ES-I3 (cell line): ENCODE measurements at regions not wholly inside any gene's neighbourhood (a gene's known extent, or its start where the extent isn't known, plus 50 kb on each side); places are given as distances from the start of the nearest gene placed in this dataset.

Experiments used
- H3K36me3 ChIP-seq: 2 replicates; pipeline ENCODE4 v1.6.1; 2013; ENCODE audit warnings: mild to moderate bottlenecking, low read length, control low read depth, moderate library complexity; ENCODE audit not compliant: insufficient read depth
- H3K4me1 ChIP-seq: 2 replicates; pipeline ENCODE4 v1.6.1; 2013; ENCODE audit warnings: mild to moderate bottlenecking, control low read depth, low read length; ENCODE audit not compliant: insufficient read depth
- H3K9ac ChIP-seq: 2 replicates; pipeline ENCODE4 v1.6.1; 2013; ENCODE audit warnings: low read depth, mild to moderate bottlenecking, low read length, moderate library complexity
- H3K9me3 ChIP-seq: 2 replicates; pipeline ENCODE4 v1.6.1; 2013; ENCODE audit warnings: mild to moderate bottlenecking, low read length, moderate library complexity; ENCODE audit not compliant: control insufficient read depth, insufficient read depth

DNA sequence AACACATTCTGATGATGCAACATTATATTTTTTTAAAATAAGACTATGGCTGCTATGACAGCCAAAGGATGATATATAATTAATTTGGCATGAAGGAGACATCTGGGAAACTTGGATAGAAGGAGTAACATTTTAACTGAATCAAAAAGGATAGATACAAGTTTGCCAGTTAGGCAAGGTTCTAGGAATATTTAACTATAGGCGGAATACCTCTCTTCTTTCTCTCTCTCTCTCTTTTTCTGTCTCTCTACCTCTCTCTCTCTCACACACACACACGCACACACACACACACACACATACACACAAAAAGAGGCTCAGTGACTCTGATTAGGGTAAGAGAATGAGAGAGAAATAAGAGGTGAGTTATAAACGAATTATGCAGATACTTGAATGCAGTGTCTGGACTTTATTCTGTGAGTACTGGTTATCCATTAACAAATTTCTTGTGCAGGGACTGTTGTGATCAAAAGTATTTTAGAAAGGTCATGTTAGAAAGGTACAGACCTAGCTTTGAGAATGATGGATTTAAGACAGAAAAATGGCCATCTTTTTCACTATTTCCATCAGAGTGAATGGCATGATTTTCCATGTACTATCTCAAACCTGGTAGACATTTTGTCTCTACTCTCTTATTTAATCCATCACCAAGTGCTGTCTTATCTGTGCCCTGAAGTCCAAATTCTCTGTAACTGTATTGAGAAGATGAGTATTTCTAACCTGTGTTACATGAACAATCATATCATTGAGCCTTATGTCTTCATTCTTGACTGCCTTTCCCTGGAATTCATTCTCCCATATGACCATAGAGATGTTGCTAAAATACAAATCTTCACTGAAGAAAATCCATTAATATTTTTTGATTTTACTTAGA lies 1106.9 kb upstream of the ADGRL4 start:
- Histone ChIP-seq H3K4me1 (no peaks in the 10 kb centered on the region), H3K9me3 (peaks cover 5% of the 10 kb centered on the region), H3K36me3 (no peaks in the 10 kb centered on the region), H3K9ac (no peak overlapping the region)

DNA sequence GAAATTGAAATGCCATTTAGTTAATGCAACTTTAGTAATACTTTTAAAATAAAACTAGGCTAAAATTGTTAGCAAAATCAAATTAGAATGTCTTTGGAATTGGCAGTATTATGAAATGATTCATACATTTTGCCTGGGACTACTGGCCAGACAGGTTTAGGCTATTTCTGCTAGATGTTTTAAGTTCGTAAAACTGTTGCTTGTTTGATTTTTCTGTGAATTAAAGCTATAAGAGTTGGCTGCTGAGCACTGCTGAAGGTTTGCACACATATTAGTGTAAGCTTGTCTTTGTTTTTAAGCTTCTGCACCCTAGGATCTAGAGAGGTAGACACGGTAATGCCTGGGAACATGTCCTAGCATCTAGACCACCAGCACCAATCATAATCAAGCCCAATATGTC lies 1094.6 kb upstream of the ADGRL4 start:
- Histone ChIP-seq H3K9ac (no peak overlapping the region), H3K9me3 (peaks cover 6% of the 10 kb centered on the region; the same call in 1 of the 2 replicates), H3K4me1 (no peaks in the 10 kb centered on the region), H3K36me3 (no peaks in the 10 kb centered on the region)

GRCh38 chr1:80099713-80100112 lies 1093.2 kb upstream of the ADGRL4 start:
- peaks cover 6% of the 10 kb centered on the region; the same call in 1 of the 2 replicates for H3K9me3 ChIP-seq
- H3K4me1 ChIP-seq = no peaks in the 10 kb centered on the region
- H3K9ac ChIP-seq = no peak overlapping the region
- H3K36me3 ChIP-seq = no peaks in the 10 kb centered on the region

GRCh38 chr1:80085067-80085466 lies 1078.5 kb upstream of the ADGRL4 start:
- Histone ChIP-seq H3K36me3 (no peaks in the 10 kb centered on the region; the same call in 1 of the 2 replicates), H3K9ac (no peak overlapping the region), H3K4me1 (no peaks in the 10 kb centered on the region), H3K9me3 (no peaks in the 10 kb centered on the region)

- Histone ChIP-seq H3K9ac (no peak overlapping the region), H3K4me1 (no peaks in the 10 kb centered on the region), H3K36me3 (no peaks in the 10 kb centered on the region; the same call in 1 of the 2 replicates), H3K9me3 (no peaks in the 10 kb centered on the region)
Measured at GRCh38 chr1:80083892-80084291, 1077.4 kb upstream of the ADGRL4 start.

- Histone ChIP-seq H3K9ac (no peak overlapping the region), H3K9me3 (no peaks in the 10 kb centered on the region), H3K4me1 (no peaks in the 10 kb centered on the region), H3K36me3 (no peaks in the 10 kb centered on the region; the same call in 1 of the 2 replicates)
Measured at GRCh38 chr1:80076469-80076868, 1069.9 kb upstream of the ADGRL4 start.

- Histone ChIP-seq H3K9ac (no peak overlapping the region), H3K36me3 (no peaks in the 10 kb centered on the region), H3K4me1 (no peaks in the 10 kb centered on the region), H3K9me3 (no peaks in the 10 kb centered on the region)
Measured at GRCh38 chr1:80075351-80075750, 1068.8 kb upstream of the ADGRL4 start.

DNA sequence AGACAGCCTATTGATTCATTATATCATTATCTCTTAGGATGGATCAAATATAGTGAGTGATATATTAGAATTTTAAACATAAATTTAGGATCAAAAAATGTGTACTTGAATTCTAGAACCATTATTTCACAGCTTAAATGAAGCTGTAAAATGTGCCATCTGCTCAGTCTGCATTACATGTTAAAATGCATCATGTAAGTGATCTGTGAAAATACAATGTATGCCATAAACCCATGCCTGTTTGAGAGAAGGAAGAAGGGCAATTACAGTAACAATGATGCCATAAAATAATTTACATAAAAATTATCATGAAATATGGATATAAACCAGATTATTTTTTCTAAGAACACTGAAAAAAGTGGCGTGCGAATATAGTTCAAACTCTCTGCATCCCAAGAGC lies 1066.0 kb upstream of the ADGRL4 start:
- H3K9ac ChIP-seq = no peak overlapping the region
- no peaks in the 10 kb centered on the region for H3K9me3 ChIP-seq
- no peaks in the 10 kb centered on the region for H3K4me1 ChIP-seq
- no peaks in the 10 kb centered on the region for H3K36me3 ChIP-seq

GRCh38 chr1:80066060-80066459 lies 1059.5 kb upstream of the ADGRL4 start:
- Histone ChIP-seq H3K36me3 (no peaks in the 10 kb centered on the region), H3K9ac (no peak overlapping the region), H3K4me1 (no peaks in the 10 kb centered on the region; the same call in 1 of the 2 replicates), H3K9me3 (no peaks in the 10 kb centered on the region)

GRCh38 chr1:80064524-80064923 lies 1058.0 kb upstream of the ADGRL4 start:
- no peaks in the 10 kb centered on the region for H3K36me3 ChIP-seq
- no peak overlapping the region for H3K9ac ChIP-seq
- no peaks in the 10 kb centered on the region; the same call in 1 of the 2 replicates for H3K4me1 ChIP-seq
- no peaks in the 10 kb centered on the region for H3K9me3 ChIP-seq

DNA sequence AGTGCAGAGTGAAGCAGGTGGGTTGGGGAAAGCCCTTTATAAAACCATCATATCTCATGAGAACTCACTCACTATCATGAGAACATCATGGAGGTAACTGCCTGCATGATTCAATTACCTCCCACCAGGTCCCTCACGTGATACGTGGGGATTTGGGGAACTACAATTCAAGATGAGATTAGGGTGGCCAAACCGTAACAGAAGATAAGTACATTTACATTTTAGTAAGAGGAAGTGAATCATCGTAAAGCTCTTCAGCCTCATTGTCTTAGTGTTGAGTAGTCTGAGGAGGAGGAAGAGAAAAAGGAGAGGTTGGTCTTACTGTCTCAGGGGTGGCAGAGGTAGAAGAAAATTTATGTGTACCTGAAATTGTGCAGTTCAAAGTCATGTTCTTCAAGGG lies 1053.4 kb upstream of the ADGRL4 start:
- H3K9me3 ChIP-seq = no peaks in the 10 kb centered on the region
- no peaks in the 10 kb centered on the region for H3K4me1 ChIP-seq
- no peaks in the 10 kb centered on the region for H3K36me3 ChIP-seq
- H3K9ac ChIP-seq = no peak overlapping the region

GRCh38 chr1:80056179-80056578 lies 1049.6 kb upstream of the ADGRL4 start:
- Histone ChIP-seq H3K36me3 (no peaks in the 10 kb centered on the region), H3K4me1 (no peaks in the 10 kb centered on the region), H3K9me3 (no peaks in the 10 kb centered on the region)

DNA sequence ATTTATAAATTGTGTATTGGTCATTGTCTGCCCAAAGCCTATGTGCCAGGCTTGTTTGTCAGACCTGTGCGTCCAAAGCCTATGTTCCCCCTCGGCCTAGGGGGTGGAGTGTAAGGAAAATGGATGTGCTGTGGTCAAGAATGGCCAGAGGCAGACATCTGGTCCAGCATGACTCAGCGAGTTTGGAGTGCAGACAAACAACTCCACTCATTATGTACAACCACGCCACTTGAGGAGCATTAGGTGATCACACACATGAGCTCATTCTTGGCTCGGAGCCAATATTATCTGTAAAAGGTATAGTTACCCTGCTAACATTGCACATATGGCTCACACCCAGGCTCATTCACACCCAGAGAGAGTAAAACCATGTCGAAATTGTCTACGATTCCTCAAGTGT lies 1047.6 kb upstream of the ADGRL4 start:
- Histone ChIP-seq H3K4me1 (no peaks in the 10 kb centered on the region), H3K9me3 (no peaks in the 10 kb centered on the region), H3K9ac (no peak overlapping the region), H3K36me3 (no peaks in the 10 kb centered on the region)

More at GRCh38 chr1:80056179-80056578, 1049.6 kb upstream of the ADGRL4 start:
- H3K9ac ChIP-seq = no peak overlapping the region

DNA sequence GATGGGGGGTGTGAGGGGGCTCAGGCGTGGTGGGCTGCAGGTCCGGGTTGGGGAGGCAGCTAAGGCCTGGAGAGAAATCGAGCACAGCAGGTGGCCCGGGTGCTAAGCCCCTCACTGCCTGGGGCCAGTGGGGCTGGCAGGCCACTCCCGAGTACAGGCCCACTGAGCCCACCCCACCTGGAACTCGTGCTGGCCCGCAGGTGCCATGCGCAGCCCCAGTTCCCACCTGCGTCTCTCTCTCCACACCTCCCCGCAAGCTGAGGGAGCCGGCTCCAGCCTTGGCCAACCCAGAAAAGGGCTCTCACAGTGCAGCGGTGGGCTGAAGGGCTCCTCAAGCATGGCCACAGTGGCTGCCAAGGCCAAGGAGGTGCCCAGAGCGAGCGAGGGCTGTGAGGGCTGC lies 1047.1 kb upstream of the ADGRL4 start:
- Histone ChIP-seq H3K9ac (no peak overlapping the region), H3K4me1 (no peaks in the 10 kb centered on the region), H3K36me3 (no peaks in the 10 kb centered on the region), H3K9me3 (no peaks in the 10 kb centered on the region)

DNA sequence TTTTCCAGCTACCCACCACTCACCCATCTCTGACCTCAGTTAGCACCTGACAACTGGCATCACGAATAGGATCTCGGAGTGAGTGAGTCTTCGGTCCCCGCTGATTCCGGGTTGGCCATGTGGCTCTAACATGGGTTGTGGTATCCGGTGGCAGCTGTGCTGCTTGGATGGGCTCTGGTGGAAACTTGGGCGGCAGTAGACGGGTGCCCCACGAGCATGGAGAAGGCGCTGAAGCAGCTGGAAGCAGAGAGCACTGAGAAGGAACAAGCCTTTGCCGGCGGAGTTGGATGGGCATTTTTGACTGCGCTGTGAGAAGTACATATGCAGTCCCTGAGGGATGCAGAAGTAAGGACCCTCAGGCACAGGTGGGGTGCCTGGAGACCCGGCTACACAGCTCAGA lies 1044.0 kb upstream of the ADGRL4 start:
- H3K9me3 ChIP-seq = no peaks in the 10 kb centered on the region
- H3K4me1 ChIP-seq = no peaks in the 10 kb centered on the region
- no peak overlapping the region for H3K9ac ChIP-seq
- no peaks in the 10 kb centered on the region for H3K36me3 ChIP-seq
